Activated T-helper 1 cell treated with anti-CD3 and anti-CD28 coated beads, Interleukin-12 subunit alpha, Interleukin-12 subunit beta, Interleukin-2, Interleukin-4 antibody, amounts not matched to agents 30 ng/mL and 10 ng/mL and 1 ng/mL, durations not matched to agents 14 hours and 24 hours and 36 hours (primary cell): ENCODE measurements at regions not wholly inside any gene's neighbourhood (a gene's known extent, or its start where the extent isn't known, plus 50 kb on each side); places are given as distances from the start of the nearest gene placed in this dataset.

Source experiments
- DNase-seq: peaks from one replicate; pipeline ENCODE4 v3.0.0; 2021; ENCODE audit warnings: low spot score
- H3K27ac Mint-ChIP-seq: one replicate; pipeline ENCODE4 v1.8.0; 2021; ENCODE audit warnings: mild to moderate bottlenecking, mixed read lengths
- H3K27me3 Mint-ChIP-seq: one replicate; pipeline ENCODE4 v1.8.0; 2022; ENCODE audit warnings: mild to moderate bottlenecking, moderate library complexity, mixed read lengths; ENCODE audit not compliant: insufficient read depth
- H3K36me3 Mint-ChIP-seq: one replicate; pipeline ENCODE4 v1.8.0; 2021; ENCODE audit warnings: low read depth, mixed read lengths
- H3K4me1 Mint-ChIP-seq: one replicate; pipeline ENCODE4 v1.8.0; 2021; ENCODE audit warnings: low read depth, mixed read lengths
- H3K4me3 Mint-ChIP-seq: one replicate; pipeline ENCODE4 v1.8.0; 2021; ENCODE audit warnings: mild to moderate bottlenecking, moderate library complexity, mixed read lengths
- H3K9me3 Mint-ChIP-seq: one replicate; pipeline ENCODE4 v1.8.0; 2021; ENCODE audit warnings: mixed read lengths
- intact Hi-C: fragments of 100-400 bp; cut with micrococcal nuclease; formaldehyde crosslinking; loops from one replicate; pipeline ENCODE4 v1.15.1; 2024

DNA sequence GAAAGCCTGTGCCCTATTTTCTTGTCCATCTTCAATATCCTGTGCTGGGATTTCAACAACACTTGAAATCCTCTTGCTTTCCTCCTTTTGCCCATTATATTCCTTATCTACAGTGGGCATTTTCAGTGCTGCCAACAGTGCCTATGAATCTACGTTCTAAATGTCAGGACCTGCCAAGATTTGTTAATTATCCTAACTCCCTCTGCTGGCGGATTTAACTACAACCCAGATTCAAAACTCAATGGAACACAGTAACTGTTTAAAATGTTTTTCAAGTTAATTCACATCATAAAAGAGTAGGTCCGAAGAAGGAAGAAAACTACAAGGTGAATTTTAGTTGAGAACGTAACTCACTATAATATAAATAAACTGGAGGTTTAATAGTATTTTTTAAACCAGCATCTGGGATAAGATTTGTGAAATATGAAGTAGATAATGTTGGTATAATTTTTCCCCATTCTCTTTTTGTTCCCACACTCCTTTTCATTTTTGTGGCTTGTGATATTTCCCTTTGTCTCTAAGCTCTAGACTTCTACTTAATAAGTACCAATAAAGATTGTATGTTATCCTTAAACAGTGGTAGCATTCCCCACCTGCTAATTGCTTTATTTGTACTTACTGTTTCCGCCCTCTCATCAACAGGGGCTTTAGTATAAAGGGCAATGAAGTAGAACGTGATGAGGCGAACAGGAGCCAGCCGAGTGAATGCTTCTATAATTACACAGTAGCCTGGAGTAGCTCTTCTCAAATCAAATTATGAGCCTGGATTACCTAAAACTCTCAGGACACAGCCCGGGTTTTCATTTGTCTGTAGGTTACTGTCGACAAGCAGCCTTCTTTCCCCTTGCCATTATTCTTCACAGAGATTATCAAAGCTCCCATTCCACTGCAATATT is 302.5 kb upstream of the ATP11B start:
- Mint-ChIP-seq H3K36me3 (no peaks in the 10 kb centered on the region), H3K9me3 (no peaks in the 10 kb centered on the region), H3K4me3 (no peak overlapping the region), H3K27ac (no peak overlapping the region), H3K27me3 (no peaks in the 10 kb centered on the region), H3K4me1 (no peaks in the 10 kb centered on the region)
- intact Hi-C loops, result loop anchor here (5.0 kb wide), 2 partner anchors 191 to 784 kb away; no protein-coding TSS in a partner anchor
- DNase-seq, result no peak

DNA sequence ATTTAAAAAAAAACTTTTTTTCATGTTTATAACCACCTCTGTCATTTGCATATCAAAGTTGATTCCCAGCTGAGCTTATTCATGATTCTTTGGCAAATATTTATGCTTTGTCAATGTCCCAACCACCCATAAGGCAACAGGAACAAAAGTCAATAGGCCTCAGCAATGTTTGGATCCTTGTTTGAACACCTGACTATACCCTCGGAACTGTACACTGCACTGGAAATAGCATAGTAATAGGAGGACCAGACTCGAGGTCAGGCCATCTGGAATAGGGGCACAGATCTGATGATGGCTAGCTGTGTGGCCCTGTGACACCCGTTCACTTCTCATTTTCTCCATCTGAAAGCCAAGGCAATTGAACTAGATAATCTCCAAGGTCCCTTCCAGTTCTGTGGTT is 301.7 kb upstream of the ATP11B start:
- DNase-seq, result no peak
- H3K4me1 Mint-ChIP-seq, result no peaks in the 10 kb centered on the region
- no peak overlapping the region for H3K4me3 Mint-ChIP-seq
- H3K27ac Mint-ChIP-seq, result no peak overlapping the region
- intact Hi-C loops, result loop anchor here (5.0 kb wide), 2 partner anchors 191 to 784 kb away; no protein-coding TSS in a partner anchor
- no peaks in the 10 kb centered on the region for H3K9me3 Mint-ChIP-seq
- no peaks in the 10 kb centered on the region for H3K36me3 Mint-ChIP-seq
- H3K27me3 Mint-ChIP-seq, result peaks cover 2% of the 10 kb centered on the region

DNA sequence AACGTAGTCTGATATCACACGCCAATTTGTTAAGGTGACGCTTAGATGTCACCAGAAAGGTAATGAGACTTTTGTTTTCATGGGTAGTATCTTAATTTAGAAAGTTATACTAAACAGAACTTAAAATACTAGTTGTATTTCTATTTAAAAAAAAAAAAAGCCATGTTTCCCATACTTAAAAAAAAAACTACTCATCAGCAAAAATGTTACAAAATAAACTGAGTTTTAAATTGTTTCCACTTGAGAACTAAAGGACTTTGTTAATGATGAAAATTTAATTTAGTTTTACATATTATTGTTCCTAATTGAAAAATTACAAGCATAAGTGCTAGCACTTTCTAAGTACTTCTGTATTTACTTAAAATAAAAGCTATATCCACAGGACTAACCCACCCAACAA is 300.8 kb upstream of the ATP11B start:
- DNase-seq, result no peak
- Mint-ChIP-seq H3K27me3 (peaks cover 2% of the 10 kb centered on the region), H3K4me1 (no peaks in the 10 kb centered on the region), H3K27ac (no peak overlapping the region), H3K36me3 (no peaks in the 10 kb centered on the region), H3K4me3 (no peak overlapping the region), H3K9me3 (no peaks in the 10 kb centered on the region)
- intact Hi-C loops, result loop anchor here (5.0 kb wide), 2 partner anchors 190 to 785 kb away; no protein-coding TSS in a partner anchor

DNA sequence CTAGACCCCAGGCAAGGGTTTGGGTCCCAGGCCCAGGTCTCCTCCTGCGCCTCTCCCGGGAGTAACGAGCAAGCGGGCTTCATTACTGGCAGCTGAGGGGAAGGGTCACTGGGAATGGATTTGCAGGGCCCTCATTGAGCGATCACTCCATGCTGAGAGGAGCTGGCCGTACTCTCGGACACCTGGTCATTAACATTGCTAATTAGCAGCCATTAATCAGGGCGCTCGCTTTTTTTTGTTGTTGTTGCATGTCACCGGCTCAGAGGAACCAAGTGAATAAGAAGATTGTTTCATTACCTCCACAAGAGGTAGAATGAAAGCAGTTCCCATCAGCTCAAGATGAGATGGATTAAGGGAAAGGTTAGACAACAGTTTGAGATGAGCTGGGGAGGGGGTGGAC is 293.0 kb upstream of the ATP11B start:
- intact Hi-C loops, result no loop called here
- Mint-ChIP-seq H3K4me1 (no peaks in the 10 kb centered on the region), H3K4me3 (no peak overlapping the region), H3K9me3 (no peaks in the 10 kb centered on the region), H3K27me3 (peaks cover 2% of the 10 kb centered on the region), H3K27ac (no peak overlapping the region), H3K36me3 (no peaks in the 10 kb centered on the region)
- DNase-seq, result no peak

DNA sequence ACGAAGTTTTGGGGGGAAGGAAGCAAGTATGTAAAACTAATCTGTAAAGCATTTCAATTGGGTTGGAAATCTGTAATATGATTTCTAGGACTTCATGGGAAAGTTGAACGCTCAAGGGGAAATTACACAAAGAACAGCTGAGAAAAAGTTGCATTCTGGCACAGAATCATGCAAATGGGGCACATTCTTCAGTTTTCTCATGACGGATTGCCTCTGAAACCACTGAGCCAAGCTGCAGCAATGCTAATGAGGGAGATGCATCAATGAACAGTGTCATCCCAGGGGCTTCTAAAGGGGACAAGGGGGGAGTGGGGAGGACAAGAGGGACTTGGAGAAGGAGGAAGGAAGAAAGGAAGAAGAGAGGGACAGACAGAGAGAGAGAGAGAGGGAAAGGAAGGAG is 291.4 kb upstream of the ATP11B start:
- Mint-ChIP-seq H3K4me1 (no peaks in the 10 kb centered on the region), H3K27ac (no peak overlapping the region), H3K36me3 (no peaks in the 10 kb centered on the region), H3K4me3 (no peak overlapping the region), H3K9me3 (no peaks in the 10 kb centered on the region), H3K27me3 (no peaks in the 10 kb centered on the region)
- intact Hi-C loops, result no loop called here
- DNase-seq, result no peak

DNA sequence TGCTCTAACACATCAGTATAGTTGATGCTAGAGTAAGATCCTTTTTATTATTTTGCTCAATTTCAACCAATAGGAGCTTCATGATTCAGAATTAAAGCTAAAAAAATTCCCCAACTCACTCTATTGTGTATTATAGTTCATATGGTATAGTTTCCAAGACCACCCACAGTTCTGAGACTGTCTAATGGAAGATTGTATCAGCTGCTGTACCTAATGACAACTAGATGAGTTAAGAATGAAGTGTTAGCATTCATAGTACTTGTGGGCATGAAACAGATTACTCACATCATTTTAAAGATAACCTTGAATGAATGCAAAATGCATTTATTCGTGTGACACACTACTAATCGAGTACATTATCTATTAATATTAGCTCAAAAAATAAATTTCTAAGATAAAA is 289.9 kb upstream of the ATP11B start:
- no peaks in the 10 kb centered on the region for H3K36me3 Mint-ChIP-seq
- no peak overlapping the region for H3K4me3 Mint-ChIP-seq
- no peak for DNase-seq
- H3K9me3 Mint-ChIP-seq, result no peaks in the 10 kb centered on the region
- no peaks in the 10 kb centered on the region for H3K27me3 Mint-ChIP-seq
- intact Hi-C loops, result no loop called here
- no peaks in the 10 kb centered on the region for H3K4me1 Mint-ChIP-seq
- H3K27ac Mint-ChIP-seq, result no peak overlapping the region

DNA sequence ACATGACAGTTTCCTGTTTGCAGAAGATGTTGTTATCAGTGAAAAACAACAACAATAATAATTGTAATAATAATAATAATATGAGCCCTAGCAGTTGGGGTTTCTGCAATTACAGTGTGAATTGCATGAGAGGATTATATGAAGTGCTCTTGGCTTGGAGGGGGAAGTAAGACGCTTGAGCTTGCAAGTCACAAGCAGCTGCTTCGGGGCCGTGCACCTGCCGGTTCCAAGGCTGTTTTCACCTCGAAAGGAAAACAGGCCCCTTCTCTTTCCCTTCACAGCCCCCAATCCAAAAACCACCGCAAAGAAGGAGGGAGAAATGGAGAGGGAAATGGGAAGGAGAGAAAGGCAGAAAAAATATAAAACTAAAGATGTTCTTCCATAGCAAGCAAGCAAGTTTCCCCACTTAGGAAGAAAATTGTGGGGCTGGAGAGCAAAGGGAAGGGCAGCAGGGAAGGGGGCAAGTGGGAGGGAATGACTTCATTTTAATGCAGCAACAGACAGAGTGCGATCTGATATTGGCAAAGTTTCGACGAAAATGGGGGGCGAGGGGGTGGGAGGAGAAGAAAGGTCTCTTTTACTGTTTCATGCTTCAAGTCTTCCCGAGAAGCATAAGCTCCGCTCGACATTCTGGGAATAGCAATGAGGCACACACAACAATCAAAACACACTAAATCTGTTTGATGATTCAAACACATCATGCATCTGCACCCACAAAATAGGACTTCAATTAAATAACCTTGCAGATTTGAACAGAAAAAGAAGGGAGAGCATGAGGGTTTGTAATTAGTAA is 284.2 kb upstream of the ATP11B start:
- Mint-ChIP-seq H3K9me3 (no peaks in the 10 kb centered on the region), H3K4me1 (no peaks in the 10 kb centered on the region), H3K27me3 (peaks cover 3% of the 10 kb centered on the region), H3K36me3 (no peaks in the 10 kb centered on the region), H3K4me3 (no peak overlapping the region), H3K27ac (no peak overlapping the region)
- no peak for DNase-seq
- intact Hi-C loops, result no loop called here

DNA sequence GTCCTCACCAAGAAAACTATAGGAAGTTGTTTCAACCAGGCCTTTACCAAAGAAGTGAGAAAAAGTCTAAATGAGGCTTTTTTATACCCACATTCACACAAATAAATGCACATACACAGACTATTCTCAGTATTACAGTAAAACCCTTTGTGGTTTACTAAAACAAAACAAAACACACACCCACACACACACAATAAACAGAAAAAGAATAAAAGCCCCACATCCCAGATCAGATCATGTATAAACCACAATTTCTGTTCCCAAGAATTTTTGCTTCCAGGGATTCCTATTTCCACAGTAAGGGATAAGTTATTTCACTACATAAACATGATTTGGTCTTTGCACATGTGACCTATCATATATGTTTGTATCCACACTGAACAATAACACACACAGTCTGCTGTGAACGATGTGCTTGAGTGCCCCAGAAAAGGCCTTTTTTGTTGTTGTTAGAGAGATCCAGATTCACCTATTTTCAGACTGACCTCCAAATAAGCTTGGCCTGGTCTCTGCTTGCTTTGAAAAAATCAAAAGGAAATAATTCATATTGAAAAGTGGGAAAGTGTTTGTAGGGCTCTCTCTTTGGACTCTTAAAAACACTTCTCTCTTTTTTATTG is 283.4 kb upstream of the ATP11B start:
- no peaks in the 10 kb centered on the region for H3K9me3 Mint-ChIP-seq
- H3K36me3 Mint-ChIP-seq, result no peaks in the 10 kb centered on the region
- no peak overlapping the region for H3K4me3 Mint-ChIP-seq
- H3K27ac Mint-ChIP-seq, result no peak overlapping the region
- no peaks in the 10 kb centered on the region for H3K4me1 Mint-ChIP-seq
- H3K27me3 Mint-ChIP-seq, result peaks cover 3% of the 10 kb centered on the region
- DNase-seq, result no peak
- intact Hi-C loops, result no loop called here

DNA sequence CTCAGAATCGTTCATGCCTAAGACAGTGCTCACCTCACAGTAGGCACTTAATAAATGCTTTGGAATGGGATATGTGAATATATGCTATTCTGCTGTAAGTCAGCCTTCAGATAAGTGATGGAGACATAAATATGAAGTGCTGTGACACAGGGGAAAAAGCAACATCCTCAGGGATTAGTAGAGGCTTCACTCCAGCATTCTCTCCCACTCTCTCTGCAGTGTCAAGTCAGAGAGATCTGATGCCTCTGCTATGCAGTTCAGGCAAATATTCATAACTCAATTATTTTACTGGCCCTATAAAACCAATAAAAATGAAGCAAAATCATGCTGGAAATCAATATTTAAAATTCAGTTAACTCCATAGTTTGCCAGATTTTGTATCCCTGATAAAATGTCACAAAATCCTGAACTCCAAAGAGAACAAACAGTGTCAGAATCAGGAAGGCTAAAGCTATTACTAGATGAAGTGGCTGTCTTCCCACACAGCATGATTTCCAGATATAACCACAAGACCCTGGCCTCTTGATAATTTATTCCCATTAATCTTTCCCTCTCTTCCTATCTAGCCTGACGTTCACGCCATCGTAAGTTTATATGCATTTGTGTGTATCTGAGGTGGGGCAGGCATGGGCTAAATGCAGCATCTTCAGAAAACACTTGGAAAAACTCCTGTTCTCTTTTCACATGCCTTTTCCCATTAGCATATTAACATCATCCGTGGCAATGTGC is 278.9 kb upstream of the ATP11B start:
- no peaks in the 10 kb centered on the region for H3K9me3 Mint-ChIP-seq

DNA sequence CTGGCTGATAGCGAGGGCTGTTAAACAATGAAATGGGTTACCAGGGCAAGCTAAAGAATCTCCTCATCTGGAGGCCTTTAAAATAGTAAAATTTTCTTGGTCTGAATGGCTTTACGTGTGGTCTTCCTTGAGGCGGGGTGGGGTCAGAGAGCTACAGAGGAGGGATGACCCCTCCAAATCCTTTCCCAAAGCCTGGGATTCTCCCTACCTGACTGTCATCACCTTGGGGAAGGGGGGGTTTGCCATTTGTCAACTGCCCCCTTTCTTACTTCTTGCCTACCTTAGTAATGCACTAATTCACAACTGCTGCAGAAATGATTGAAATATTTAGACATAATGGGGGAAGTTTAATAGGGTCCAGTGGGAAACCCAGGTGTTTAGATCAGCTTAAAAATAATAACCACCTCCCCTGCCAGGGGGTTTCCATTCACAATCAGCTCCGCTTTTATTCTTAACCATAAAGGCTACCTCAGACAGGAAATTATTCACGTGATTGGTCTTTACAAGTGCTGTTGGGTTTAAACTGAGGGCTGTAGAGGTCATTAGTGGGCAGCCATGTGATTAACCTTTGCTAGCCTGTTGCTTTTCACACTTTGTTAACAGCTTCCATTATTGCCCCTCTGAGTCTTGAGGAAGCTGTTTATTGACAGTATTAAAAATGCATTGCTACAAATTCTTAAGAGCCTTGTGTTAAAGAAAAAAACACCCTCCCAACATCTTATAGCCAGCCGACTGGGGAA is 276.5 kb upstream of the ATP11B start:
- Mint-ChIP-seq H3K9me3 (no peaks in the 10 kb centered on the region), H3K27ac (no peak overlapping the region), H3K36me3 (no peaks in the 10 kb centered on the region), H3K4me1 (no peaks in the 10 kb centered on the region), H3K27me3 (no peaks in the 10 kb centered on the region), H3K4me3 (no peak overlapping the region)
- intact Hi-C loops, result no loop called here
- DNase-seq, result no peak

More for the DNA sequence above, 278.9 kb upstream of the ATP11B start:
- no peak for DNase-seq
- Mint-ChIP-seq H3K27me3 (no peaks in the 10 kb centered on the region), H3K4me3 (no peak overlapping the region), H3K27ac (no peak overlapping the region), H3K36me3 (no peaks in the 10 kb centered on the region), H3K4me1 (no peaks in the 10 kb centered on the region)
- intact Hi-C loops, result no loop called here

DNA sequence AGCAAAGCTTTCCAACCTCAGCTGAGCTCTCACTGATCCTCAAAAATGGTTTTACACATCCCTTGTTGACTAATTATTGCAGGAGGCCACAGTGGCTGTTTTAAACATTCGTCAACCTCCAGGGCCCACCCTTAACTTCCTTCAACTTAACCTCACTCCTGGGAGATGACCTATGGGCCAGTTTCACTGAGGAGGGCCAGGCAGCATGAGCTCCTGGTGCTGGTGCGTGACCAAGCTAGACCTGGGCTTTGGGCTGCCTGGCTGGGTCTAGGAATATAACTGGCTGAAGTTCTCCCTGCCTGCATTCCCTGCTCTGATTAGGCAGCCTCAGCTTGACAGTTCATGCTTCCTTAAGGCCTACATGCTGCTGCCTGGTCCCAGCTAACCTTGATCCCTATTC is 273.7 kb upstream of the ATP11B start:
- no peaks in the 10 kb centered on the region for H3K9me3 Mint-ChIP-seq
- H3K27me3 Mint-ChIP-seq, result no peaks in the 10 kb centered on the region
- DNase-seq, result no peak
- H3K4me3 Mint-ChIP-seq, result no peak overlapping the region
- H3K4me1 Mint-ChIP-seq, result no peaks in the 10 kb centered on the region
- H3K27ac Mint-ChIP-seq, result no peak overlapping the region
- H3K36me3 Mint-ChIP-seq, result no peaks in the 10 kb centered on the region
- intact Hi-C loops, result no loop called here

DNA sequence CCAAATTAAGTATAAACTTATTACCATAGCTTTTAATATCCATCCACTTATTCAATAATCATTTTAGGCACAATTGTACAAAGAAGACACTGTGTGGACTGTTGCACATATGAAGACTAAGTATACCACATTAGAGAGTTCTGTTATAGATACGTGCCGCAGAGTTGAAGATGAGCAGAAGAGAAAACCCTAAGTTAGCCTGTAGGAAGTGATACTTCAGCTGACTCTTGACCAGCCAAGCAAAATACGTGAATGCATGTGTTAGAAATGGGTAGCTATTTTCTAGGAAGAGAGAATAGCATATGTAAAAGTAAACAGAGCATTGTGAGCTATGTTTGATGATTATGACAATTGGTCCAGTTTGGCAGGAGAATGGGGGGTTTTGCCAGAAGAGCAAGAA is 272.0 kb upstream of the ATP11B start:
- H3K4me3 Mint-ChIP-seq, result no peak overlapping the region
- no peak overlapping the region for H3K27ac Mint-ChIP-seq
- intact Hi-C loops, result no loop called here
- no peaks in the 10 kb centered on the region for H3K36me3 Mint-ChIP-seq
- no peaks in the 10 kb centered on the region for H3K27me3 Mint-ChIP-seq
- no peaks in the 10 kb centered on the region for H3K4me1 Mint-ChIP-seq
- no peak for DNase-seq
- no peaks in the 10 kb centered on the region for H3K9me3 Mint-ChIP-seq
